ENCODE measurements at regions not wholly inside any gene's neighbourhood (a gene's known extent, or its start where the extent isn't known, plus 50 kb on each side); places are given as distances from the start of the nearest gene placed in this dataset.

- no peak for DNase-seq (ENCODE audit: extremely low read depth, low read depth)
- TF ChIP-seq CTCF (IDR thresholded peaks at IDR 0.05; ENCODE audit: low read depth, low read length), result no peak
Measured at GRCh38 chr2:100200985-100201384, 58.6 kb upstream of the AFF3 start.

- DNase-seq (ENCODE audit: extremely low read depth, low read depth), result no peak
- no peak for TF ChIP-seq CTCF (IDR thresholded peaks at IDR 0.05; ENCODE audit: low read depth, low read length)
Measured at GRCh38 chr2:100199421-100199820, 57.0 kb upstream of the AFF3 start.

GRCh38 chr2:100198461-100199230, 56.3 kb upstream of the AFF3 start:
- no peak for TF ChIP-seq CTCF (IDR thresholded peaks at IDR 0.05; ENCODE audit: low read depth, low read length)
- DNase-seq (ENCODE audit: extremely low read depth, low read depth), result no peak

- no peak for TF ChIP-seq CTCF (IDR thresholded peaks at IDR 0.05; ENCODE audit: low read depth, low read length)
Measured at GRCh38 chr2:100197631-100198153, 55.3 kb upstream of the AFF3 start.

GRCh38 chr2:100196786-100197494, 54.5 kb upstream of the AFF3 start:
- no peak for TF ChIP-seq CTCF (IDR thresholded peaks at IDR 0.05; ENCODE audit: low read depth, low read length)
- DNase-seq (ENCODE audit: extremely low read depth, low read depth), result no peak

More at GRCh38 chr2:100197631-100198153, 55.3 kb upstream of the AFF3 start:
- peak; percentile 39 for DNase-seq (ENCODE audit: extremely low read depth, low read depth)

GRCh38 chr2:100195942-100196341, 53.6 kb upstream of the AFF3 start:
- no peak for DNase-seq (ENCODE audit: extremely low read depth, low read depth)
- no peak for TF ChIP-seq CTCF (IDR thresholded peaks at IDR 0.05; ENCODE audit: low read depth, low read length)

GRCh38 chr2:100194951-100195350, 52.6 kb upstream of the AFF3 start:
- TF ChIP-seq CTCF (IDR thresholded peaks at IDR 0.05; ENCODE audit: low read depth, low read length), result no peak
- DNase-seq (ENCODE audit: extremely low read depth, low read depth), result no peak
